HepG2 (cell line): ENCODE measurements at regions not wholly inside any gene's neighbourhood (a gene's known extent, or its start where the extent isn't known, plus 50 kb on each side); places are given as distances from the start of the nearest gene placed in this dataset.

Experiments
- ATAC-seq: fragments of 200-7000 bp; cut with Tn5 transposase; 3 replicates; pipeline ENCODE4 v1.9.1; 2020; ENCODE audit warnings: mild to moderate bottlenecking, moderate library complexity
- BruUV-seq: library from RNA; stranded (reverse); fragments of 400-500 nt; replicated peaks from 2 replicates; lab custom pipeline; 2021; lab: Mats Ljungman, UMichigan
- CTCF ChIA-PET: fragments of 300-600 bp; formaldehyde crosslinking; extraction: SDS; loops from one replicate; lab custom pipeline; 2021; ENCODE audit warnings: low total read pairs, inconsistent platforms, low intra/inter-chr PET ratio; lab: Yijun Ruan, JAX
- POLR2A ChIA-PET: fragments of 350-600 bp; sonication (Branson Sonifier 250); formaldehyde crosslinking; loops from one replicate; lab custom pipeline; 2020; ENCODE audit warnings: antibody characterized with exemption, inconsistent platforms; lab: Yijun Ruan, JAX
- DNase-seq: peaks from one replicate; pipeline ENCODE4 v3.0.0-alpha.2; 2015; ENCODE audit warnings: low spot score
- FAIRE-seq: peaks from 3 replicates; lab custom pipeline; 2011; peaks lifted over from hg19 to GRCh38; lab: Jason Lieb, UNC
- H2AFZ ChIP-seq: one replicate; pipeline ENCODE4 v1.6.1; 2011; ENCODE audit warnings: low read length, inconsistent platforms
- H3K27ac ChIP-seq: fragments of 300-600 bp; 3 replicates; pipeline ENCODE4 v1.8.0; 2011; ENCODE audit warnings: mixed run types, mild to moderate bottlenecking, mixed read lengths, low read length, inconsistent platforms; ENCODE audit not compliant: insufficient read depth; ENCODE audit errors: extremely low read length
- H3K27me3 ChIP-seq, 2 experiments: fragments of 200-600 bp in 1 of 2; 2 replicates in 1 of 2; 3 replicates in 1 of 2; pipeline versions ENCODE4 v1.6.0 to v1.8.0; 2011; ENCODE audit warnings: low read length in 2 of 2, mild to moderate bottlenecking in 2 of 2, moderate library complexity in 2 of 2, inconsistent platforms in 1 of 2; ENCODE audit not compliant: insufficient read depth in 2 of 2, control insufficient read depth in 1 of 2
- H3K36me3 ChIP-seq, 2 experiments: fragments of 200-600 bp in 1 of 2; replicated peaks in 1 of 2; 2 replicates in 1 of 2; 3 replicates in 1 of 2; pipeline versions ENCODE4 v1.5.1 to v1.8.0; 2011; ENCODE audit warnings: low read length in 2 of 2, inconsistent platforms in 1 of 2; ENCODE audit not compliant: insufficient read depth in 2 of 2, control insufficient read depth in 1 of 2
- H3K4me1 ChIP-seq: 2 replicates; pipeline ENCODE4 v1.5.1; 2012; ENCODE audit warnings: low read length, inconsistent platforms; ENCODE audit not compliant: insufficient read depth
- H3K4me2 ChIP-seq: 2 replicates; pipeline ENCODE4 v1.6.0; 2011; ENCODE audit warnings: low read depth, low read length, inconsistent platforms
- H3K4me3 ChIP-seq, 3 experiments: fragments of 200-600 bp in 1 of 3; sonication (generic), shearing (Covaris generic) in 1 of 3; replicated peaks in 1 of 3; 2 replicates each; pipeline ENCODE4 v1.5.1; 2011 to 2016; ENCODE audit warnings: low read length in 3 of 3, inconsistent platforms in 2 of 3, low read depth in 2 of 3, mild to moderate bottlenecking in 2 of 3, control low read depth in 1 of 3, mixed read lengths in 1 of 3; ENCODE audit not compliant: insufficient read depth in 1 of 3
- H3K79me2 ChIP-seq: one replicate; pipeline ENCODE4 v1.6.1; 2011; ENCODE audit warnings: low read length, inconsistent platforms; ENCODE audit not compliant: insufficient read depth
- H3K9ac ChIP-seq: 2 replicates; pipeline ENCODE4 v1.6.0; 2011; ENCODE audit warnings: mild to moderate bottlenecking, low read depth, low read length, inconsistent platforms; ENCODE audit not compliant: insufficient read depth
- H3K9me3 ChIP-seq: 2 replicates; pipeline ENCODE4 v1.5.1; 2012; ENCODE audit warnings: mild to moderate bottlenecking, low read length
- H4K20me1 ChIP-seq: 2 replicates; pipeline ENCODE4 v1.6.0; 2011; ENCODE audit warnings: inconsistent platforms, mild to moderate bottlenecking, low read length, moderate library complexity; ENCODE audit not compliant: insufficient read depth
- CHCHD3 ChIP-seq: sonication (generic); formaldehyde crosslinking; IDR thresholded peaks from 2 replicates; pipeline ENCODE4 v1.8.0; 2022; ENCODE audit warnings: mild to moderate bottlenecking, missing genetic modification reagents, moderate library complexity
- JUN ChIP-seq: sonication (generic); formaldehyde crosslinking; IDR thresholded peaks from 2 replicates; pipeline ENCODE4 v1.4.0; 2020; ENCODE audit warnings: mild to moderate bottlenecking, missing genetic modification reagents
- NR1H2 ChIP-seq: sonication (generic); formaldehyde crosslinking; IDR thresholded peaks from 2 replicates; pipeline ENCODE4 v1.8.1; 2022; ENCODE audit warnings: low read depth, missing genetic modification reagents, borderline replicate concordance
- TRIM24 ChIP-seq: sonication (generic); formaldehyde crosslinking; IDR thresholded peaks from 2 replicates; pipeline ENCODE4 v1.8.0; 2022; ENCODE audit warnings: mild to moderate bottlenecking, missing genetic modification reagents
- ZNF253 ChIP-seq: sonication (generic); formaldehyde crosslinking; IDR thresholded peaks from 2 replicates; pipeline ENCODE4 v1.8.0; 2022; ENCODE audit warnings: mild to moderate bottlenecking, missing genetic modification reagents, borderline replicate concordance
- WGBS: methylation state at CpG from one replicate; pipeline ENCODE4 v1.1.6; 2017; ENCODE audit warnings: low lambda C conversion rate; 5-methylcytosine and 5-hydroxymethylcytosine counted together
- in situ Hi-C: cut with HindIII; loops from 2 replicates; pipeline ENCODE4 v1.10.0; 2017; ENCODE audit warnings: low pct_unique_long_range_greater_than_20kb; ENCODE audit not compliant: extremely low pct_ligation_motif_present
- intact Hi-C: fragments of 100-400 bp; cut with micrococcal nuclease; formaldehyde crosslinking; loops from one replicate; pipeline ENCODE4 v1.10.0; 2022; ENCODE audit not compliant: unreplicated experiment
- TF ChIP-seq, protein P1 (sequence below): sonication (generic); formaldehyde crosslinking; IDR thresholded peaks from 2 replicates; pipeline ENCODE4 v1.5.0; 2020; ENCODE audit warnings: missing genetic modification reagents
- TF ChIP-seq, protein P2 (sequence below): sonication (generic); formaldehyde crosslinking; IDR thresholded peaks from 2 replicates; pipeline ENCODE4 v1.4.0; 2020; ENCODE audit warnings: missing genetic modification reagents

DNA sequence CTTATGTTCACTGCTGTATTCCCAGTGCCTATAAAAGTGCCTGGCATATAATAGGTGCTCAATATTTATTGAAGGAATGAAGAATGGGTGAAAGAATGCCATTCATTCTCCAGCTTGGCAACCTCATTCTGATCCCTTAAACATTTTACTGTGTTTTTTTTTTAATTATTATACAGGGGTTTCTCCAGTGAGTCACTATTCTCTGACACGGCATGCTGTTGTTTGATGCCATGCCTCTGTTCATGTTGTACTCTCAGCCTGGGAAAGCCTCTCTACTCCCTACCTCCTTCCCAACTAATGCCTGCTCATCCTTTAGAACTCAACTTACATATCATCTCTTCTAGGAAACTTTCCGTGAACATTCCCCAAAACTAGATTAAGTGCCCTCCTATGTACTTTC lies 70.2 kb upstream of the PHF24 start:
- in situ Hi-C loops, result no loop called here
- H3K27ac ChIP-seq, result no peak overlapping the region
- H3K4me1 ChIP-seq, result no peaks in the 10 kb centered on the region
- WGBS, result 0% methylated on average over 2 of the region's 2 CpGs
- 0 out of 5 replicates have a peak, but pooled peaks cover 0 to 8% of the 10 kb centered on the region in 2 experiments for H3K27me3 ChIP-seq
- H2AFZ ChIP-seq, result no peak overlapping the region
- H4K20me1 ChIP-seq, result no peaks in the 10 kb centered on the region
- TF ChIP-seq TRIM24 (CRISPR knock-in tag) (no peak), ZNF253 (CRISPR knock-in tag) (no peak), NR1H2 (CRISPR knock-in tag) (no peak), CHCHD3 (no peak), JUN (CRISPR knock-in tag) (no peak)
- TF ChIP-seq, protein P1, sequence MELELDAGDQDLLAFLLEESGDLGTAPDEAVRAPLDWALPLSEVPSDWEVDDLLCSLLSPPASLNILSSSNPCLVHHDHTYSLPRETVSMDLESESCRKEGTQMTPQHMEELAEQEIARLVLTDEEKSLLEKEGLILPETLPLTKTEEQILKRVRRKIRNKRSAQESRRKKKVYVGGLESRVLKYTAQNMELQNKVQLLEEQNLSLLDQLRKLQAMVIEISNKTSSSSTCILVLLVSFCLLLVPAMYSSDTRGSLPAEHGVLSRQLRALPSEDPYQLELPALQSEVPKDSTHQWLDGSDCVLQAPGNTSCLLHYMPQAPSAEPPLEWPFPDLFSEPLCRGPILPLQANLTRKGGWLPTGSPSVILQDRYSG (CRISPR knock-in tag), result no peak
- TF ChIP-seq, protein P2, sequence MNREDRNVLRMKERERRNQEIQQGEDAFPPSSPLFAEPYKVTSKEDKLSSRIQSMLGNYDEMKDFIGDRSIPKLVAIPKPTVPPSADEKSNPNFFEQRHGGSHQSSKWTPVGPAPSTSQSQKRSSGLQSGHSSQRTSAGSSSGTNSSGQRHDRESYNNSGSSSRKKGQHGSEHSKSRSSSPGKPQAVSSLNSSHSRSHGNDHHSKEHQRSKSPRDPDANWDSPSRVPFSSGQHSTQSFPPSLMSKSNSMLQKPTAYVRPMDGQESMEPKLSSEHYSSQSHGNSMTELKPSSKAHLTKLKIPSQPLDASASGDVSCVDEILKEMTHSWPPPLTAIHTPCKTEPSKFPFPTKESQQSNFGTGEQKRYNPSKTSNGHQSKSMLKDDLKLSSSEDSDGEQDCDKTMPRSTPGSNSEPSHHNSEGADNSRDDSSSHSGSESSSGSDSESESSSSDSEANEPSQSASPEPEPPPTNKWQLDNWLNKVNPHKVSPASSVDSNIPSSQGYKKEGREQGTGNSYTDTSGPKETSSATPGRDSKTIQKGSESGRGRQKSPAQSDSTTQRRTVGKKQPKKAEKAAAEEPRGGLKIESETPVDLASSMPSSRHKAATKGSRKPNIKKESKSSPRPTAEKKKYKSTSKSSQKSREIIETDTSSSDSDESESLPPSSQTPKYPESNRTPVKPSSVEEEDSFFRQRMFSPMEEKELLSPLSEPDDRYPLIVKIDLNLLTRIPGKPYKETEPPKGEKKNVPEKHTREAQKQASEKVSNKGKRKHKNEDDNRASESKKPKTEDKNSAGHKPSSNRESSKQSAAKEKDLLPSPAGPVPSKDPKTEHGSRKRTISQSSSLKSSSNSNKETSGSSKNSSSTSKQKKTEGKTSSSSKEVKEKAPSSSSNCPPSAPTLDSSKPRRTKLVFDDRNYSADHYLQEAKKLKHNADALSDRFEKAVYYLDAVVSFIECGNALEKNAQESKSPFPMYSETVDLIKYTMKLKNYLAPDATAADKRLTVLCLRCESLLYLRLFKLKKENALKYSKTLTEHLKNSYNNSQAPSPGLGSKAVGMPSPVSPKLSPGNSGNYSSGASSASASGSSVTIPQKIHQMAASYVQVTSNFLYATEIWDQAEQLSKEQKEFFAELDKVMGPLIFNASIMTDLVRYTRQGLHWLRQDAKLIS (CRISPR knock-in tag), result no peak
- H3K79me2 ChIP-seq, result no peaks in the 10 kb centered on the region
- no peaks in the 10 kb centered on the region for H3K36me3 ChIP-seq
- no TSS peak for BruUV-seq
- intact Hi-C loops, result no loop called here
- H3K4me3 ChIP-seq, result no peak overlapping the region
- no peak for ATAC-seq
- no peak for FAIRE-seq
- ChIA-PET CTCF (no interaction called here), POLR2A (no interaction called here)
- H3K9ac ChIP-seq, result no peak overlapping the region
- H3K4me2 ChIP-seq, result no peak overlapping the region
- H3K9me3 ChIP-seq, result no peaks in the 10 kb centered on the region
- no peak for DNase-seq
